ENCODE measurements at regions not wholly inside any gene's neighbourhood (a gene's known extent, or its start where the extent isn't known, plus 50 kb on each side); places are given as distances from the start of the nearest gene placed in this dataset.

DNA sequence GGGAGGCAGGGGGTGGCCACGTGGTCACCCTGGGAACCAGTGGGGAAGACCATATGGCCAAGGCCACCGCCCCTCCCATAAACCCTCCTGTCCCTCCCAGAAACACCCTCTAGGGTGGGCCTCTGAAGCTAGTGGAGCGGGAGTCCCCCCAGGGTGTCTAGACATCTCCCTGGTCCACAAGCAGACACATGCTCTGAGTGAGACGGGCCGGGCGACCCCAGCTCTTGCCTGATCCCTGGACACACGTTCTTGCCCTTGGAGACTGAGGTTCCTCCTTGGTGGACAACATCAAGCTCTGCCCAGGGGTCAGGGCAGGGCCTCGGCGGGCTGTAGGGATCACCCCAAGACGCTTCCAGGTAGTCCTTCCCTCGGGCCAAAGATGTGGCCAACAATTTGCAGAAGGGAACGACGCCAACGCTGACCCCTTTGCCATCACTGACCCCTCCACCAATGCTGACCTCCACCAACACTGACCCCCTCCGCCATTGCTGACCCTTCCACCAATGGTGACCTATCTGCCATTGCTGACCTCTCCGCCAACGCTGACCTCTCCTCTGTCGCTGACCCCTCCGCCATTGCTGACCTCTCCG is 57.1 kb downstream of the FOXL3 start:
- Histone ChIP-seq H3K27ac (no peak overlapping the region), H3K9me3 (ENCODE audit: low read depth, low read length) (no peaks in the 10 kb centered on the region), H3K36me3 (ENCODE audit: insufficient read depth, low read length) (no peaks in the 10 kb centered on the region), H3K4me3 (no peak overlapping the region), H3K9ac (ENCODE audit: insufficient read length) (no peak overlapping the region)
- DNase-seq (ENCODE audit: low read depth, low spot score) = no peak
- TF ChIP-seq FOXP2 (optimal IDR thresholded peaks at IDR 0.05; ENCODE audit: control extremely low read depth, extremely low read length, insufficient read depth) (no peak), POLR2AphosphoS5 (IDR thresholded peaks at IDR 0.05; ENCODE audit: borderline replicate concordance, low read depth, low read length) (no peak)

DNA sequence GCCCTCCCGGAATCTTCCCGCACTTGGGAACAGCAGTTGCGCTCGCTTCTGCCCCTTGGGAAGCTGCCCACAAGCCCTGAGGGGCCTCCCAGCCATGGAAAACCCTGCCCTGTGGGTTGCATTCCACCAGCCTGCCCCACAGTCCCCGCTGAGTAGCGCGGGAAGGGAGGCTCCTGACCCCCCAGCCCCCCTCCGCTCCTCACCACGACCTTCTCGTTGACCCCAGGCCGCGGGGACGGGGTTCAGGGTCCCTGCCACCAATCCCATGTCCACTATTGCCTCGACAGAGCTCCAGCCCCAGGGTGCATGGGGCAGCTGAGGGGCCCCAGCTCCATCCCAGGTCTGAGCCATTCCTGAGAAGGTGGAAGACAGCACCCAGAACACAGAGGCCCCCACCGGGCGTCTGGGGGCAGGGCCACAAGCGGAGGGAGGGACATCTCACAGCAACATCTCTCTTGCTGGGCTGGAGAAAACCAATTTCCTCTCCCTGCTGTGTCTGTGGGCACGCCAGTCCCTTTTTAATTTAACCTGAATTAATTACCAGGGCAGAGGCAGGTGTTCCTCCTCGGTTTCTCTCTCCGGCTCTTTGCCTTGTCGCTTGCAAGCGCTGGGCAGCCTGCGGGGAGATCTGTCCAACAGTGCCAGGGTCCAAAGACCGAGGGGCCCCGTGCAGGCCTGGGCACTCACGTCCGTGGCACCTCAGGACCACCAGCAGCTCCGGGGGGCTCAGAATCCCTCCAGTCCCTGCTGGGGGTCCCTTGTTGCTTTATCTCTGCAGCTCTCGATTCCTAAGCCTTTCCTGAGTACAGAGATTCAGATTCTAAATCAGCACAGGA is 57.9 kb downstream of the FOXL3 start:
- no peak overlapping the region for H3K27ac ChIP-seq

DNA sequence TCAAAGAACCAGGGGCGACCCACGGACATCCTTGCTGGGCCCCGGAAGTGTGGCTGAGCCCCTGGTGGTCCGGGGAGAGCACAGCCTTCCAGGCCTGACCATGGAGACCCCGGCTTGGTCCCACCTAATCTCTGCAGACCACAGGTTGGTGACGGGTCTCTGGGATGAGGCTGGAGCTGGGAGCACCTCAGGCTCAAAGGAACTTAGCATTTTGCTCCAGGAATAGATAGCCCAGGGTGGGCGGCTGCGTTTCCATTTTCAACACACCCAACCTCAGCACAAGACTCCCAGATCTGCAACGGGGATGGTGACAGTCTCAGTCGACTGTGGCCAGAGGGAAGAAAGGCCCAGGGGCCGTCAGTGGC is 58.5 kb downstream of the FOXL3 start:
- Histone ChIP-seq H3K27ac (no peak overlapping the region), H3K4me3 (no peak overlapping the region), H3K9me3 (ENCODE audit: low read depth, low read length) (no peaks in the 10 kb centered on the region), H3K36me3 (ENCODE audit: insufficient read depth, low read length) (no peaks in the 10 kb centered on the region), H3K9ac (ENCODE audit: insufficient read length) (no peak overlapping the region)
- DNase-seq (ENCODE audit: low read depth, low spot score) = no peak
- TF ChIP-seq POLR2AphosphoS5 (IDR thresholded peaks at IDR 0.05; ENCODE audit: borderline replicate concordance, low read depth, low read length) = no peak
- no peak for TF ChIP-seq FOXP2 (optimal IDR thresholded peaks at IDR 0.05; ENCODE audit: control extremely low read depth, extremely low read length, insufficient read depth)
- TF ChIP-seq EZH2 (IDR thresholded peaks at IDR 0.05) = no peak

More for the DNA sequence above, 57.9 kb downstream of the FOXL3 start:
- DNase-seq (ENCODE audit: low read depth, low spot score) = no peak
- TF ChIP-seq EZH2 (IDR thresholded peaks at IDR 0.05) = no peak
- H3K36me3 ChIP-seq (ENCODE audit: insufficient read depth, low read length) = no peaks in the 10 kb centered on the region
- no peaks in the 10 kb centered on the region for H3K9me3 ChIP-seq (ENCODE audit: low read depth, low read length)
- no peak overlapping the region for H3K4me3 ChIP-seq
- no peak overlapping the region for H3K9ac ChIP-seq (ENCODE audit: insufficient read length)

DNA sequence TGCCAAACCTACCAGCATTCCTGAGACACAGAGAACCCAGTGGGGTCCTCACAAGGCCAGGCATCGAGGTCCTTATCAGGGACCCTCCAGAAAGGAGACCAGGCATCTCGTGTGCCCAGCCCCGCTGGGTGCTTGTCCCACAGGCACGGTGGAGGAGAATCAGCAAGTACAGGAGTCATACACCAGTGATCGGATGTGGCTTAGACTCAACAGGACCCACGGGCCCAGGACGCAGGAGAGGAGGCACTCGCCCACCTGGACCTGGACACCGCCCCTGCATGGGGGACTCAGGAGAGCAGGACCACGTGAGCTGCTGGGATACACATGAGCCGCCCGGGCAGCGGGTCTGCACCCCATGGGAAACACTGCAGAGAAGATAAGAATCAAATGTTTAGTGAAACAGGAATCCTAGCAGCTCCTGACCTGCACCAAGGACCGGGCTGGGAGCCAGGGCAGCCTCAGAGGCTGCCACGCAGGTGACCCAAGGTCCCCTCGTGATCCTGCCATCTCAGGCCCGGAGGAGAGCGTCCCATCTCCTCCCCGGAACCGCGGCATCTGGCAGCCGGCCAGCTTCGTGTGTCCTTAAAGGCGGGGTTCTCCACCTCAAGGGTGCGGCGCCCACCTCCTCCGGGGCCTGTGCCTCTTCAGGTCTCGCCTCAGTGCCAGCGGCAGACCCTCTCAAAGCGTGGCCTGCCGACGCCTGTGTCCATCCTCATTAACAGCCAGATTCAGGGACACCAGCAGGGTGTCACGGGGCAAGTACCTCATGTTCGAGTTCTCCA is 59.2 kb downstream of the FOXL3 start:
- Histone ChIP-seq H3K9ac (ENCODE audit: insufficient read length) (no peak overlapping the region), H3K27ac (no peak overlapping the region), H3K9me3 (ENCODE audit: low read depth, low read length) (no peaks in the 10 kb centered on the region), H3K4me3 (no peak overlapping the region), H3K36me3 (ENCODE audit: insufficient read depth, low read length) (no peaks in the 10 kb centered on the region)
- no peak for DNase-seq (ENCODE audit: low read depth, low spot score)
- TF ChIP-seq FOXP2 (optimal IDR thresholded peaks at IDR 0.05; ENCODE audit: control extremely low read depth, extremely low read length, insufficient read depth) (no peak), EZH2 (IDR thresholded peaks at IDR 0.05) (no peak), POLR2AphosphoS5 (IDR thresholded peaks at IDR 0.05; ENCODE audit: borderline replicate concordance, low read depth, low read length) (no peak)

DNA sequence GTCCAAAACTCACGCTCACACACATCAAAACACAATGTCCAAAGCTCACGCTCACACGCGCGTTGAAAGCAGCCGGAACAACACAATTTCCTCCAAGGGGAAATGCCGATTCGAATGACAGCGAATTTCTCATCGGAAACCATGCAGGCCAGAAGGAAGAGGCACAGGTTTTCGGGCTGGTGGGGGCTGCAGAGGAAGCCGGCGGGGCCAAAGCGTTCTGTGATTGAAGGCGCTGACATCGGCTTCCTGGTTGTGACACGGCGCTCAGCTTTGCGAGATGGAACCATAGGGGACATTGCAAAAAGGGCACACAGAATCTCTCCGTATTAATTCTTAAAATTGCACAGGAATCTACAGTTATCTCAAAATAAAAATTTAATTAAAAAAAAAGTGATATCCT is 61.3 kb downstream of the FOXL3 start:
- Histone ChIP-seq H3K4me3 (no peak overlapping the region), H3K9ac (ENCODE audit: insufficient read length) (no peak overlapping the region), H3K36me3 (ENCODE audit: insufficient read depth, low read length) (no peaks in the 10 kb centered on the region), H3K9me3 (ENCODE audit: low read depth, low read length) (no peaks in the 10 kb centered on the region), H3K27ac (no peak overlapping the region)
- TF ChIP-seq POLR2AphosphoS5 (IDR thresholded peaks at IDR 0.05; ENCODE audit: borderline replicate concordance, low read depth, low read length) (no peak), EZH2 (IDR thresholded peaks at IDR 0.05) (no peak), FOXP2 (optimal IDR thresholded peaks at IDR 0.05; ENCODE audit: control extremely low read depth, extremely low read length, insufficient read depth) (no peak)
- DNase-seq (ENCODE audit: low read depth, low spot score) = no peak

DNA sequence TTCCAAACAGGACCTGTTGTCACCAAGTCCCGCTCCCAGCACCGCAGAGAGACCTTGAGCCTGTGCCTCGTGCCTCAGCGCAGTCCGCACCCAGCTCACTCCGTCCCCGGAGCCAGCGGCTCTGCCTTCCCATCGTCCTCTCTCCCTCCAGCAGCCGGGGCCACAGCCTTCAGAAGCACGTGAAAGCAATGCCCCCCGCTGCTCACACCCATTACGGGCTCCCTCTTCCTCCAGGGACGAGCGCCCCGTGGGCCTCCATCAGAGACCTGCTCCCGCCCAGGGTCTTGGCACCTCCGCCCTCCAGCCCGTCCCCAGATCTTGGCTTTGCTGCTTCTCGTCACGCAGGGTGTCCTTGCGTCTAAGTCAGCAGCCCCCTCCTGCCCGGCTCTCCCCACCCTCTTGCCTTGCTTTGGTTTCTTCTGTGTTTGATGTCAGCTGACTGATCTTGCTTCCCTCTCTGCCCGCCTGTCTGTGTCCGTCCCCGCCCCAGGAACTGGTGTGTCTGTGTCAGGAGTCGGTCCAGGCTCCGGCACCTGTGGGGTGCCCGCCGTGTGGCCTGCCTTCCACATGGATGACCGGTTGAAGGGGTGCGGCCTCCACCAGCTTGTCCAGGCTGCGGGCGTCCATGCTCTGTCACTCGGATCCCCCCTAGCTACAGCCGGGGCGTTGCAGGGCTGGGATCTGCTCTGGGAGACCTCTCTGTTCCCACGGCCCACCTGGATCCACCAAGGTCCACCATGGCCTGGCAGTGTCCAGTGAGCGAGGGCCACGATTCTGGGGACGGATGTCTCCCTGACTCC is 61.9 kb downstream of the FOXL3 start:
- Histone ChIP-seq H3K4me3 (no peak overlapping the region), H3K27ac (no peak overlapping the region), H3K36me3 (ENCODE audit: insufficient read depth, low read length) (no peaks in the 10 kb centered on the region), H3K9ac (ENCODE audit: insufficient read length) (no peak overlapping the region), H3K9me3 (ENCODE audit: low read depth, low read length) (no peaks in the 10 kb centered on the region)
- DNase-seq (ENCODE audit: low read depth, low spot score) = no peak
- no peak for TF ChIP-seq FOXP2 (optimal IDR thresholded peaks at IDR 0.05; ENCODE audit: control extremely low read depth, extremely low read length, insufficient read depth)
- TF ChIP-seq POLR2AphosphoS5 (IDR thresholded peaks at IDR 0.05; ENCODE audit: borderline replicate concordance, low read depth, low read length) = no peak
- TF ChIP-seq EZH2 (IDR thresholded peaks at IDR 0.05) = no peak

DNA sequence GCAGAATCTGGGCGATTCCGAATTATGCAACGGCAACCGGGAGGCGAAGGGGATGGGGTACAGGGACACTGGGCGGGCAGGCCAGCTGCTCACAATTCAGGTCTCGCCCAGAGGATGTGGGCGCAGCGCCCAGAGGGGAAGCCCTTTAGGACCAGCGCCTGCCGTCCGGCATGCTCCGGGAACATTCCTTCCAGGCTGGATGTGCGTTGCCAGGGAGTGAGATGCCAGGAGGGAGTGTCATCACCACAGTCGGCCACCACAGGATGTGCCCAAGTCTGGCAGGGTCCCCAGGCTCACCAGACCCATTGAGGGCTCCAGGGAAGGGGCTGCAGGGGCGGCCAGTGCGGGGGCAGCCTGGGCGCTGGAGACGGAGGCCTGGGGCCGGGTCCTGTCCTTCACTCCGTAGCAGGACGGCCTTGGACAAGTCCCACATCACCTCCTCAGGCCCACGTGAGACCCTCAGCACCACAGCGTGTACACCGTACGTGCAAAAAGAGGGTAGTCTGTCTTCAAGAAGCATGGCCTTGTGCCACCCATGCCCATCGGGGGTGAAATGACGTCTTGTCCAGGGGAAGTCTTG is 63.9 kb downstream of the FOXL3 start:
- DNase-seq (ENCODE audit: low read depth, low spot score) = no peak
- Histone ChIP-seq H3K4me3 (no peak overlapping the region), H3K36me3 (ENCODE audit: insufficient read depth, low read length) (no peaks in the 10 kb centered on the region), H3K9me3 (ENCODE audit: low read depth, low read length) (no peaks in the 10 kb centered on the region), H3K27ac (no peak overlapping the region), H3K9ac (ENCODE audit: insufficient read length) (no peak overlapping the region)
- TF ChIP-seq POLR2AphosphoS5 (IDR thresholded peaks at IDR 0.05; ENCODE audit: borderline replicate concordance, low read depth, low read length) (no peak), FOXP2 (optimal IDR thresholded peaks at IDR 0.05; ENCODE audit: control extremely low read depth, extremely low read length, insufficient read depth) (no peak), EZH2 (IDR thresholded peaks at IDR 0.05) (no peak)

Data from SK-N-MC (cell line).